ENCODE measurements at regions not wholly inside any gene's neighbourhood (a gene's known extent, or its start where the extent isn't known, plus 50 kb on each side); places are given as distances from the start of the nearest gene placed in this dataset.
"Not testable (repeated sequence)": the region's sequence is repeated elsewhere in the genome, so short reads cannot be mapped to it uniquely, and the experiment has no call there.

- DNase-seq (ENCODE audit: low spot score) (no peak), ATAC-seq (ENCODE audit: insufficient number of reproducible peaks, low FRiP score, low read depth) (no peak)
- Histone ChIP-seq H3K4me3 (no peak overlapping the region), H3K4me1 (ENCODE audit: control insufficient read depth in 1 of 2, low read depth in 2 of 2) (peaks cover 4 to 8% of the 10 kb centered on the region in 2 donors), H3K27me3 (replicated peaks; ENCODE audit: insufficient read depth) (no peaks in the 10 kb centered on the region), H3K27ac (no peak overlapping the region), H3K36me3 (no peaks in the 10 kb centered on the region), H3K9me3 (no peaks in the 10 kb centered on the region)
- TF ChIP-seq, protein P1, sequence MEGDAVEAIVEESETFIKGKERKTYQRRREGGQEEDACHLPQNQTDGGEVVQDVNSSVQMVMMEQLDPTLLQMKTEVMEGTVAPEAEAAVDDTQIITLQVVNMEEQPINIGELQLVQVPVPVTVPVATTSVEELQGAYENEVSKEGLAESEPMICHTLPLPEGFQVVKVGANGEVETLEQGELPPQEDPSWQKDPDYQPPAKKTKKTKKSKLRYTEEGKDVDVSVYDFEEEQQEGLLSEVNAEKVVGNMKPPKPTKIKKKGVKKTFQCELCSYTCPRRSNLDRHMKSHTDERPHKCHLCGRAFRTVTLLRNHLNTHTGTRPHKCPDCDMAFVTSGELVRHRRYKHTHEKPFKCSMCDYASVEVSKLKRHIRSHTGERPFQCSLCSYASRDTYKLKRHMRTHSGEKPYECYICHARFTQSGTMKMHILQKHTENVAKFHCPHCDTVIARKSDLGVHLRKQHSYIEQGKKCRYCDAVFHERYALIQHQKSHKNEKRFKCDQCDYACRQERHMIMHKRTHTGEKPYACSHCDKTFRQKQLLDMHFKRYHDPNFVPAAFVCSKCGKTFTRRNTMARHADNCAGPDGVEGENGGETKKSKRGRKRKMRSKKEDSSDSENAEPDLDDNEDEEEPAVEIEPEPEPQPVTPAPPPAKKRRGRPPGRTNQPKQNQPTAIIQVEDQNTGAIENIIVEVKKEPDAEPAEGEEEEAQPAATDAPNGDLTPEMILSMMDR (IDR thresholded peaks at IDR 0.05), result no peak
Measured at GRCh38 chr14:71557351-71557750, 374.9 kb upstream of the RGS6 start.

DNA sequence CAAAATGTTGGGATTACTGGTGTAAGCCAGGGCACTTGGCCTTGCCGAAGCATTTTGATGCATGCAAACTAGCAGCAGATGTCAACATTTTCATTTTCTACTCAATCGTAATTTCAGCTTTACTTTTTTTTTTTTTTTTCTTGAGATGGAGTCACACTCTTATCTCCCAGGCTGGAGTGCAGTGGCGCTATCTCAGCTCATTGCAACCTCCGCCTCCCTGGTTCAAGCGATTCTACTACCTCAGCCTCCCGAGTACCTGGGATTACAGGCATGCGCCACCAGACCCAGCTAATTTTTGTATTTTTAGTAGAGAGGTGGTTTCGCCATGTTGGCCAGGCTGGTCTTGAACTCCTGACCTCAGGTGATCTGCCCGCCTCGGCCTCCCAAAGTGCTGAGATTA is 373.3 kb upstream of the RGS6 start:
- not testable (repeated sequence) for H3K27me3 ChIP-seq (replicated peaks; ENCODE audit: insufficient read depth); H3K36me3 ChIP-seq; H3K9me3 ChIP-seq; DNase-seq (ENCODE audit: low spot score); H3K4me1 ChIP-seq (ENCODE audit: control insufficient read depth in 1 of 2, low read depth in 2 of 2); ATAC-seq (ENCODE audit: insufficient number of reproducible peaks, low FRiP score, low read depth); H3K4me3 ChIP-seq; H3K27ac ChIP-seq

- TF ChIP-seq, protein P1 (IDR thresholded peaks at IDR 0.05), result no peak
- Histone ChIP-seq H3K27ac (no peak overlapping the region), H3K36me3 (no peaks in the 10 kb centered on the region), H3K4me1 (ENCODE audit: control insufficient read depth in 1 of 2, low read depth in 2 of 2) (peaks cover under 1 to 5% of the 10 kb centered on the region in 2 donors), H3K9me3 (no peaks in the 10 kb centered on the region), H3K27me3 (replicated peaks; ENCODE audit: insufficient read depth) (no peaks in the 10 kb centered on the region), H3K4me3 (no peak overlapping the region)
- ATAC-seq (ENCODE audit: insufficient number of reproducible peaks, low FRiP score, low read depth) (no peak), DNase-seq (ENCODE audit: low spot score) (no peak)
Measured at GRCh38 chr14:71560751-71561150, 371.5 kb upstream of the RGS6 start.

- no peak for ATAC-seq (ENCODE audit: insufficient number of reproducible peaks, low FRiP score, low read depth)
- DNase-seq (ENCODE audit: low spot score), result no peak
Measured at GRCh38 chr14:71563492-71564153, 368.6 kb upstream of the RGS6 start.

DNA sequence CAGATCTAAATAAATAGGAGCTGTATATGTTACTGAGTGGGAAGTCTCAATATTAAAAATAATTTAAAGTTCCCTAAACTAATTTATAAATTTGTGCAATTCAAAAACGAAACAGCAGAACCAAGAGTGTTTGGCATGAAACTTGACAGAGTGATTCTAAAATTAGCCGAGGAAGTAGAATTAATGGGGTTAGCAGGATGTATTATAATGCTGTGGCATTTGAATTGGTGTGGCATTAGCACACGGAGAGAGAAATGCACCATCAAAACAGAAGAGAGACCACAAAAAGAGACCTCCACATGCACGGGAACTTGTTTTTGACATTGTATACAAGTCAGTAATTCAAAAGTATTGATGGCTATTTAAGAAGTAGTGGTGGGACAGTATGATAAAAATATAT is 366.0 kb upstream of the RGS6 start:
- peak overlapping the region; percentile 15 for H3K4me3 ChIP-seq
- ATAC-seq (ENCODE audit: insufficient number of reproducible peaks, low FRiP score, low read depth), result no peak
- no peaks in the 10 kb centered on the region for H3K36me3 ChIP-seq
- H3K27me3 ChIP-seq (replicated peaks; ENCODE audit: insufficient read depth), result no peaks in the 10 kb centered on the region
- no peak overlapping the region for H3K27ac ChIP-seq
- H3K9me3 ChIP-seq, result no peaks in the 10 kb centered on the region
- no peak for DNase-seq (ENCODE audit: low spot score)
- TF ChIP-seq, protein P1 (IDR thresholded peaks at IDR 0.05), result no peak
- H3K4me1 ChIP-seq (ENCODE audit: control insufficient read depth in 1 of 2, low read depth in 2 of 2), result peaks cover 8 to 10% of the 10 kb centered on the region in 2 donors

More at GRCh38 chr14:71563492-71564153, 368.6 kb upstream of the RGS6 start:
- Histone ChIP-seq H3K27me3 (replicated peaks; ENCODE audit: insufficient read depth) (no peaks in the 10 kb centered on the region), H3K4me1 (ENCODE audit: control insufficient read depth in 1 of 2, low read depth in 2 of 2) (peaks cover 8 to 10% of the 10 kb centered on the region in 2 donors), H3K36me3 (no peaks in the 10 kb centered on the region), H3K9me3 (no peaks in the 10 kb centered on the region), H3K27ac (no peak overlapping the region), H3K4me3 (no peak overlapping the region)
- TF ChIP-seq, protein P1 (IDR thresholded peaks at IDR 0.05), result no peak

DNA sequence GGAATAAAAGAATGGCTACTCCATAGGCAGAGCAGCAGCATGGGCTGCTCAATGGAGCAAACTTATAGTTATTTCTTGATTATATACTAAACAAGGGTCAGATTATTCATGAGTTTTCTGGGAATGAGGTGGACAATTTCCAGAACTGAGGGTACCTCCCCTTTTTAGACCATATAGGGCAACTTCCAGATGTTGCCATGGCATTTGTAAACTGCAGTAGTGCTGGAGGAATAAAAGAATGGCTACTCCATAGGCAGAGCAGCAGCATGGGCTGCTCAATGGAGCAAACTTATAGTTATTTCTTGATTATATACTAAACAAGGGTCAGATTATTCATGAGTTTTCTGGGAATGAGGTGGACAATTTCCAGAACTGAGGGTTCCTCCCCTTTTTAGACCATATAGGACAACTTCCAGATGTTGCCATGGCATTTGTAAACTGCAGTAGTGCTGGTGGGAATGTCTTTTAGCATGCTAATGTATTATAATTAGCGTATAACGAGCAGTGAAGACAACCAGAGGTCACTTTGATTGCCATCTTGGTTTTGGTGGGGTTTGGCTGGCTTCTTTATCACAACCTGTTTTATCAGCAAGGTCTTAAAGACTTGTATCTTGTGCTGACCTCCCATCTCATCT is 364.6 kb upstream of the RGS6 start:
- not testable (repeated sequence) for ATAC-seq (ENCODE audit: insufficient number of reproducible peaks, low FRiP score, low read depth); H3K4me3 ChIP-seq; H3K27me3 ChIP-seq (replicated peaks; ENCODE audit: insufficient read depth); DNase-seq (ENCODE audit: low spot score); H3K36me3 ChIP-seq; H3K27ac ChIP-seq; H3K9me3 ChIP-seq
- peaks cover 8 to 10% of the 10 kb centered on the region in 2 donors for H3K4me1 ChIP-seq (ENCODE audit: control insufficient read depth in 1 of 2, low read depth in 2 of 2)
